HG02981 (cell line): ENCODE measurements at regions not wholly inside any gene's neighbourhood (a gene's known extent, or its start where the extent isn't known, plus 50 kb on each side); places are given as distances from the start of the nearest gene placed in this dataset.

Source experiments
- ATAC-seq: cut with Tn5 transposase; IDR thresholded peaks from one replicate; pipeline ENCODE4 v1.9.1; 2021; ENCODE audit warnings: mild to moderate bottlenecking, moderate library complexity; ENCODE audit not compliant: unreplicated experiment

DNA sequence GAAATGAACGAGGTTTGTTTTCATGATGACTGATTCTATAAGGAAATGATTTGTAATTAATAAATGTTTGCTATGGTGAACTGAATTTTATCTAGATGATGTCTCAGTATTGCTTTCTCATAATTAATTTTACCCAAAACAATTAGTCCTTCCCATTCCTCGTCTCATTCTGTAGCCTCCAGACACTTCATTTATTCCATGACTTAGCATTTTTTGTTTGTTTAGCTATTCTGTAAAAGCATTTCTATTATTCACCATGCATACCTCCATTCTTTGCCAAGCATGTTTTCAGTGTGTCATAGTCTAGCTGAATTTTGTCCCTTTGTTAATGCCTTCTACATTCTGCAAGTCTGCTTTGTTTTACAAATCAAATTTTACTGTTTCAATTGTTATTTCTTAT is 137.4 kb upstream of the RPL10L start:
- no peak for ATAC-seq

DNA sequence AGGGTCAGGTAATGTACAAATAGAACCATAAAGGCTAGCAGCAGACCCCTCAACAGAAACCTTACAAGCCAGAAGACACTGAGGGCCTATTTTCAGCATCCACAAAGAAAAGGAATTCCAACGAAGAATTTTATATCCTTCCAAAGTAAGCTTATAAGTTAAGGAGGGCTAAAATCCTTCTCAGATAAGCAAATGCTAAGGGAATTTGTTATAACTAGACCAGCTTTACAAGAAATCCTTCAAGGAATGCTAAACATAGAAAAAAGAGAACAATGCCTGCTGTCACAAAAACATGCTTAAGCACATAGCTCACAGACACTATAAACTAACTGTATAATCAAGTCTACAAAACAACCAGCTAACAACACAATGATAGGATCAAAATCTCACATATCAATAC is 130.7 kb upstream of the RPL10L start:
- ATAC-seq = no peak

DNA sequence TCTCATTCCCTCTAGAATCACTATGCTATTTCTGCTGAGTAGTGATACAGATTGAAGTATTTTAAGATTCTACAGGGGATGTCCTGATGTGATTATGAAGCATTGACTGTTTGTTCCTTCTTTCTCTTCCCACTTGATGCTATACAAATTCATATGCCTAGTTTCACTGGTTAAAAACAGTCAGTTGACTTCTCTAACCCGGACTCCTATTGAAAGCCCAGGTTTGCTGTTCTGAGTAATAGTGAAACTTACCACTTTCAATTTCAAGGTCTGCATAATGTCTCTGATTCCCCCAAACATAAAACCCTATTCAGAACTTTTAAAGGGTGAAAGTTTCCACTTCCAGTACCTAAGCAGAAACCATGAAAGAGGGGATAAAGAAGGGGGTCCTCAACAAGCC is 117.7 kb upstream of the RPL10L start:
- ATAC-seq = peak; percentile 99

DNA sequence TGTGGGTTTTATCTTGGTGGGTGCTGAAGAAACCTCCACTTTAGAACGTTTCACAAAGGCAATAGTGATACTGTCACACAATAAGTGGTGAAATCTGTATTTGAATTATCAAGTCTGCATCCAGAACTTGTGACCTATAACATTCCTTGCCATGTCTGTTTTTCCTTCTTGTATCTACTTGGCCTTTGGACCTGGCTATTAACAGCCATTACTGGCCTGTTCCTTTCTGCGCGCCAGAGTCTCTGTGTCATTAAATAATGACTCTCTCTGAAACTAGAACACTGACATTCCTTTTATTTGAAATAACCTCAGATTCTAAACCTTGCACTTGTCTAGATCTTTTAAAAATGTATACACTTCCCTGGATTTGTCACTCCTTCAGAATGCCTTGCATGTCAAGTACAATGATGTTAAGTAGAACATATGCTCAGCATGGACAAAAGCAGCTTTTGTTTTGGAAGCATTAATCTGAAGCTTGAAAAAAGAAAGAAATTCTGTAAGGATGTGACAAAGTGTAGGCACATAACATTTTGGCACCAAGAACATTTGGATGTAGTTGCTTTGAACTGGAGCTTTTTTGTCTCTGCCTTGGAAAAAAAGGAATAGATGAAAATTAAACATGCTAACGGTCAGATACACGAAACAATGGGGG is 95.5 kb upstream of the RPL10L start:
- no peak for ATAC-seq

DNA sequence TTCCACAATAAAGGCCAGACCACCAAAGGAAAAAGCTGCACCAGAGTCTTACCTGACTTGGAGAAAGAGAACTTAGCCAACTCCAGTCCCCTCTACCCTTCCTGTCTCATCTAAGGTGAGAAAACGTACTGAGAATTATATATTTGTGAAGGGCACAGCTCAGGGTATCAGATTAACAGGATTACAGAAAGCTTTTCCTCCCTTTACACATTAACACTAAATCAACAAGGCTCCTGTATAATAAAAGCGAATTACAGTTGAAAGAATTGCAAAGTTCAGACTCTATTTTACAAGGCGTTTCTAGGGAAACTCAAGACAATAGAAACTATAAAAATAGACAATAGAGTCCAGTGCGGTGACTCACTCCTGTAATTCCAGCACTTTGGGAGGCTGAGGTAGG is 82.7 kb upstream of the RPL10L start:
- ATAC-seq = no peak

DNA sequence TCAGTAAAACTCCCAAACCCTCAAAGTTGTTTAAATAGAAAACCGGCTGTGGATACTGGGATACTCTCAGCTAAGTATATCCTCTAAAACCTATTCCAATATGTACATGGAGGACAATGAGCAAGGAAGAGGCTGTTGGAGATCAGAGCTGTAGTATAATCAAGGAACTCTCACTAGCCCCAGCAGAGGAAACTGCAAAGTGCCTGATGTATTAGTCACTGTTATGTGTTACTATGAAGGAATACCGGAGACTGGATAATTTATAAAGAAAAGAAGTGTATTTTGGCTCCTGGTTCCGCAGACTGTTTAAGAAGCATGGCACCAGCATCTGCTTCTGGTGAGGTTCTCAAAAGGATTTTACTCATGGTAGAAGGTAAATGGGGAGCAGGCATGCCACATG is 65.6 kb upstream of the RPL10L start:
- no peak for ATAC-seq
